GM12864 (cell line): ENCODE measurements at regions not wholly inside any gene's neighbourhood (a gene's known extent, or its start where the extent isn't known, plus 50 kb on each side); places are given as distances from the start of the nearest gene placed in this dataset.

Experiments used
- DNase-seq: peaks from one replicate; pipeline ENCODE4 v3.0.0-alpha.2; 2011; ENCODE audit warnings: low read depth
- H3K4me3 ChIP-seq: 2 replicates; pipeline ENCODE4 v1.5.1; 2011; ENCODE audit warnings: mild to moderate bottlenecking, low read depth, low read length, control low read depth
- CTCF ChIP-seq: IDR thresholded peaks from 2 replicates; pipeline ENCODE4 v1.5.1; 2011; ENCODE audit warnings: low read depth, mild to moderate bottlenecking, moderate library complexity, low read length, control low read depth, inconsistent platforms; ENCODE audit errors: missing control alignments

DNA sequence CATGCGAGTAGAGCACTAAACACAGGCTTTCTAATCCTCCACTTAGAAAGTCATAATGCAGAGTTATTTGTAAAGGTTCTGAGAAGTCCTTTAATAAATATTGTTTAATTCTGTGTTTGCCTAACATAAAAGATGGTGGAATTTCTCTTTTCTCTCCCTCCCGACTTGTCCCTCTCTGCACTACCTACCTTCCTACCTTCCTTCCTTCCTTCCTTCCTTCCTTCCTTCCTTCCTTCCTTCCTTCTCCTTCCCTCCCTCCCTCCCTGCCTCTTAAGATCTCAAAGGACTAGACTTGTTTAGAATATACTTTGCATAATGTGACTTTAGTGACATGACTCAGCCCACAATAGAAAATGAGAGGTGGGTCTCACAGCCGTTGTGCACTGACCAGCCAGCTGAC, 156.3 kb upstream of the TAPT1 start:
- H3K4me3 ChIP-seq, result no peak overlapping the region
- no peak for DNase-seq
- no peak for TF ChIP-seq CTCF

- TF ChIP-seq CTCF, result no peak
- DNase-seq, result no peak
- H3K4me3 ChIP-seq, result no peak overlapping the region
Observed at GRCh38 chr4:16377887-16378286, 151.6 kb upstream of the TAPT1 start.

DNA sequence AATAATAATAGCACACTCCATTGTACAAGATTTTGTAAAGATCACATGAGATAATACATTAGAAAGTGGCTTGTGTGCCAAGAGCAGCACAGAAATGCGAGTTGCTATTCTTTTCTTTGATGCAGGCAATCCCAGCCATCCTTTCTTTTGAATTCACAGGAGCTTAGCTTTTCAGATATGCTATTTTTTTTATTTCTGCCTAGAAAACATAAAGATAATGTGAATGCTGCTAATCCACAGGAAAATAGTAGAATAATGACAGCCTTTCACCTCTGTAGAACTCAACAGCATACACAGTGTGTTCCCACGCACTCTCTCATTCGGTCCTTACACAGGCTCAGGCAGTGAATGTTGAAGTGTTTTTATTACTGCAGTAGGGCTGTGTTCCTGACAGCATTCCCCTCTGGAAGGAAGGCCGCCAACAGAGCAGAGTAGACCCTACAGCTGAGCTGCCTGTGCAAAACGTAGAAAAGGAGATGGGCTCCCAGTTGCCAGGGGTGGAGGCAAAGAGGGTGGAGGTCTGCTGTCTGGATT, 138.8 kb upstream of the TAPT1 start:
- no peak for TF ChIP-seq CTCF
- H3K4me3 ChIP-seq, result no peak overlapping the region
- DNase-seq, result no peak

GRCh38 chr4:16360694-16361262, 134.5 kb upstream of the TAPT1 start:
- no peak overlapping the region for H3K4me3 ChIP-seq
- TF ChIP-seq CTCF, result no peak
- DNase-seq, result no peak

DNA sequence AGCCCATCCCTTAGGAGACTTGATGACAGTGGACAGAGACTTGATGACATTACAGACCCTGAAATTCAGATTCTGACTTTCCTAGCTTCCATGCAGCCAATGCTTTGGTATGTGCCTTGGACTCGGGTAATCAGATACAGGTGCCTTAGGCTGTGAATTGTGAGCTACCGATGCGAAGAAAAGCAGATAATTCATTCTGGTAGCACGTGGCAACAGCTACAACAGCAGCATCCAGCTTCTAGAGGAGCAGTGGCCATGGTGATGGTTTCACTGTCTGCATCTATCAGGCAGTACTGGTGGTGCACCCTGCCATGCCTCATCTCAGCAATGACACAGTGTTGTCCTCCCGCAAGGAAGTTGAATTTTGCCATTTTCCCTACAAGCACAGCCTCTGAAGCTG, 126.9 kb upstream of the TAPT1 start:
- no peak for DNase-seq
- no peak overlapping the region for H3K4me3 ChIP-seq
- TF ChIP-seq CTCF, result no peak

DNA sequence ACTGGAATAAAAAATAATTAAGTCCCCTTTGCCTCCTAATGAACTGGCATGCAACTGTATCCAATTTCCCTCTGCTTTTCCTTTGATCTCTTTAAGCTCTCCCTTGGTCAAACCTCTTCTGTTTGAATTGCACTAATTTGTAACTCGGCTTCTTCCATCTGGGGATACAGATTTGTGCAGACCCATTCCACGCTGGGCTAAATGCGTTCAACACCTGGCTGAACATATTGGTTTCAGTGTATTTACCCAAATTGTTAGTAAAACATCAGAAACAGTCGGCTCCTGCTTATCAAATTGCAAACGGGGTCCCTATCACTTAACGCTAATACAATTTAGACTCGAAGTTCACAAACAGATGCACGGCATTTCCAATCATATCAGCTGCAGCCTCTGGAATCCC, 124.9 kb upstream of the TAPT1 start:
- H3K4me3 ChIP-seq, result no peak overlapping the region
- TF ChIP-seq CTCF, result no peak
- no peak for DNase-seq

GRCh38 chr4:16344853-16345252, 118.6 kb upstream of the TAPT1 start:
- TF ChIP-seq CTCF, result no peak
- no peak for DNase-seq
- no peak overlapping the region for H3K4me3 ChIP-seq
